Lower lobe of right lung (tissue), 2 donors: ENCODE measurements at regions not wholly inside any gene's neighbourhood (a gene's known extent, or its start where the extent isn't known, plus 50 kb on each side); places are given as distances from the start of the nearest gene placed in this dataset.
A peak's percentile ranks its signal among the peaks of the same experiment; 100 is the strongest.

Experiments
- ATAC-seq, 2 donors: fragments of 200-7000 bp; cut with Tn5 transposase; one replicate each; pipeline ENCODE4 v1.9.1; 2020 to 2022; ENCODE audit warnings: mild to moderate bottlenecking in 2 of 2, moderate library complexity in 2 of 2
- DNase-seq: peaks from one replicate; pipeline ENCODE4 v3.0.0-alpha.2; 2020
- H3K27ac ChIP-seq: fragments of 200-600 bp; one replicate; pipeline ENCODE4 v1.8.0; 2022
- H3K27me3 ChIP-seq: fragments of 200-600 bp; one replicate; pipeline ENCODE4 v1.8.0; 2022; ENCODE audit warnings: low read depth
- H3K36me3 ChIP-seq: fragments of 200-600 bp; one replicate; pipeline ENCODE4 v1.8.0; 2022; ENCODE audit warnings: mild to moderate bottlenecking
- H3K4me1 ChIP-seq: fragments of 200-600 bp; one replicate; pipeline ENCODE4 v1.8.0; 2022
- H3K4me3 ChIP-seq: fragments of 200-600 bp; one replicate; pipeline ENCODE4 v1.8.0; 2022; ENCODE audit warnings: mild to moderate bottlenecking
- H3K9me3 ChIP-seq: fragments of 200-600 bp; one replicate; pipeline ENCODE4 v1.8.0; 2022
- CTCF ChIP-seq: fragments of 200-600 bp; IDR thresholded peaks from one replicate; pipeline ENCODE4 v1.8.0; 2022; ENCODE audit warnings: antibody characterized with exemption, mild to moderate bottlenecking
- intact Hi-C: fragments of 100-400 bp; cut with DNase I; formaldehyde crosslinking; loops from one replicate; pipeline ENCODE4 v1.11.0; 2022
- donor health status: DM: no; HTN: yes; CAD: no; lungs with severe emphysema.

GRCh38 chr4:45183905-45184304 lies 457.5 kb upstream of the GNPDA2 start:
- TF ChIP-seq CTCF, result no peak
- intact Hi-C loops, result no loop called here
- no peak overlapping the region for H3K27ac ChIP-seq
- no peaks in the 10 kb centered on the region for H3K4me1 ChIP-seq
- ATAC-seq (no peak), DNase-seq (no peak)
- H3K36me3 ChIP-seq, result no peaks in the 10 kb centered on the region
- no peaks in the 10 kb centered on the region for H3K9me3 ChIP-seq
- H3K4me3 ChIP-seq, result no peak overlapping the region
- no peaks in the 10 kb centered on the region for H3K27me3 ChIP-seq

GRCh38 chr4:45172636-45173035 lies 446.3 kb upstream of the GNPDA2 start:
- TF ChIP-seq CTCF, result no peak
- no peak for ATAC-seq
- intact Hi-C loops, result no loop called here

DNA sequence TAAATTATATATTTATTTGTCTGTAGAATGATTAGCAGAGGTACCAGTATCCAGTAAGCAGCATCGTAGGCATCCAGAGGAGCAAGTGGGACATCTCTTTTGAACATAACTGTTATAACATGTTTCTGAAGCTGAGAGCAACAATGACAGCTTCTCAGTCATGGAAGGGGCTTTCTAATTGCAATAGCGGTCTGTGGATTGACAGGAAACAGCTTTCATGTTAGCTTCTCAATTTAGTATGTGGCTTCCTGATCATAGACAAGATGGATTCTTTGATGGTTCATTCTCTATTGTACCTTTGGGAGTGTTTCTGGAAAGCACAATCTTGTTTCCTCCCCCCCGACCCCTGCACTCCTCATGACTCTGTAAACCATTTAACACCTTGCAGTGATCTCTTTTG lies 434.6 kb upstream of the GNPDA2 start:
- H3K36me3 ChIP-seq, result no peaks in the 10 kb centered on the region
- no peaks in the 10 kb centered on the region for H3K9me3 ChIP-seq
- no peaks in the 10 kb centered on the region for H3K27me3 ChIP-seq
- no peak for TF ChIP-seq CTCF
- no peaks in the 10 kb centered on the region for H3K4me1 ChIP-seq
- no peak for ATAC-seq
- H3K4me3 ChIP-seq, result no peak overlapping the region
- intact Hi-C loops, result no loop called here
- no peak overlapping the region for H3K27ac ChIP-seq
- DNase-seq, result no peak

More at GRCh38 chr4:45172636-45173035, 446.3 kb upstream of the GNPDA2 start:
- no peaks in the 10 kb centered on the region for H3K9me3 ChIP-seq
- H3K27ac ChIP-seq, result no peak overlapping the region
- no peaks in the 10 kb centered on the region for H3K36me3 ChIP-seq
- no peaks in the 10 kb centered on the region for H3K4me1 ChIP-seq
- no peak overlapping the region for H3K4me3 ChIP-seq
- H3K27me3 ChIP-seq, result no peaks in the 10 kb centered on the region
- DNase-seq, result peak; percentile 39

GRCh38 chr4:45155081-45155777 lies 428.9 kb upstream of the GNPDA2 start:
- Histone ChIP-seq H3K27ac (no peak overlapping the region), H3K36me3 (no peaks in the 10 kb centered on the region), H3K4me1 (no peaks in the 10 kb centered on the region), H3K9me3 (no peaks in the 10 kb centered on the region), H3K4me3 (no peak overlapping the region), H3K27me3 (no peaks in the 10 kb centered on the region)
- intact Hi-C loops, result no loop called here
- no peak for TF ChIP-seq CTCF
- DNase-seq (no peak), ATAC-seq (no peak)

DNA sequence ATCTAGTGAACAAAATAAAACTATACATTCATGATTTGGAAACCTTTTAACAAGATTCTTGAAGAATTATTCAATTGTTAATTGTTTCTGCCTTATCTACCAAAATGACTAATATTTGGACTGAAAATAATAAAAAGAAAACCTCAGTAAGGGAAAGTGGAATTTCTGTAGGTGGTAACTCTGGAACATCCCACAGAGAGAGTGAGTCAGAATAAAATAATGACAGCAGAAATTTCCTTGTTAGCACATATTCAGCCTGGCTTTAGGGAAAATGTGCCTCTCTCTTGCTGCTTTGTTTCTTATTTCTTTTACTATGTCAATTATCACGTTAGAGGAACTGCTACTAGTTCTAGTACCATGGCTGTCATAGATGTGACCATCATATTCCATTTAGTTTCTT lies 421.5 kb upstream of the GNPDA2 start:
- no peak for DNase-seq
- H3K36me3 ChIP-seq, result no peaks in the 10 kb centered on the region
- intact Hi-C loops, result no loop called here
- no peak for ATAC-seq
- TF ChIP-seq CTCF, result no peak
- no peaks in the 10 kb centered on the region for H3K9me3 ChIP-seq
- no peaks in the 10 kb centered on the region for H3K4me1 ChIP-seq
- H3K27me3 ChIP-seq, result no peaks in the 10 kb centered on the region
- H3K4me3 ChIP-seq, result no peak overlapping the region
- no peak overlapping the region for H3K27ac ChIP-seq
